NCI-H1048 (cell line): ENCODE measurements at regions not wholly inside any gene's neighbourhood (a gene's known extent, or its start where the extent isn't known, plus 50 kb on each side); places are given as distances from the start of the nearest gene placed in this dataset.

Source experiments
- DNase-seq: peaks from one replicate; lab custom pipeline; 2025; lab: John Stamatoyannopoulos, UW

DNA sequence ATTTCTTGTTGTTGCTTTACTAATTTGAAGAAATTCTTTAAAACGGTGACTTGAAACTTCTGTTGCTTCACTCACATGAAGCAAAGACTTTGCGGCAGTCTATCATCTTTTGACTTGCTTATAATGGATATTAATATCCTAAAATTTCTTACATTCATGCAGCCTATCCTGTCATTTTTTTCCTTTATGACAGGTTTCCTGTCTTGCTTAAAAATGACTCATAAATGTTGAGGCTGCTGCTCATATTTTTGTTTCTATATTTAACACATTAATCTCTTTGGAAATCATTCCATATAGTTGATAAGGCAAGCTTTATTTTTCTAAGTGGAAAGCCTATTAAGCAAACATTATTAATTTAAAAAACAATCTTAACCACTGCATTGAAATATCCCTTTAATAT is 176.6 kb upstream of the GALNTL6 start:
- DNase-seq = no peak

DNA sequence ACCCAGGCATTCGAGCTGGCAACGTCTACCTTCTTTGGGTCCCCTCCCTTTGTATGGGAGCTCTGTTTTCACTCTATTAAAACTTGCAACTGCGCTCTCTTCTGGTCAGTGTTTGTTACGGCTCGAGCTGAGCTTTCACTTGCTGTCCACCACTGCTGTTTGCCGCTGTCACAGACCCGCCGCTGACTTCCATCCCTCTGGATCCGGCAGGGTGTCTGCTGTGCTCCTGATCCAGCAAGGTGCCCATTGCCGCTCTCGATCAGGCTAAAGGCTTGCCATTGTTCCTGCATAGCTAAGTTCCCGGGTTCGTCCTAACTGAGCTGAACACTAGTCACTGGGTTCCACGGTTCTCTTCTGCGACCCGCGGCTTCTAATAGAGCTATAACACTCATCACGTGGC is 183.5 kb upstream of the GALNTL6 start:
- DNase-seq = no peak

DNA sequence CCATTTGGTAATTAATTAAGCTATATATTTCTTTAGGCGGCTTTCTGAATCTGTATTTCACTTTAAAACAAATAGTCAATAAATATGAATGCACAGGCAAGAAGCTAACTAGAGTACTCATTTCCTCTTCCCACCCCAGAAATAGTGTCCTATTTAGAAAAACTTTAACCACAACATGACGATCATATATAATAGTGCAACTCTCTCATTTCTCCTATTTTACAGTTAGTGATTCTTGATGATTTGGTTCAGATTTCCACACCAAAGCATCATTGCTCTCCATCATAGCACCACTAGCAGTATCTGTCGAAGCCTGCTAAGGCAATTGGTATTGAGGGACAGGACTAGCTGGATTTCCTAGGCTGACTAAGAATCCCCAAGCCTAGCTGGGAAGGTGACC is 184.0 kb upstream of the GALNTL6 start:
- DNase-seq = no peak

DNA sequence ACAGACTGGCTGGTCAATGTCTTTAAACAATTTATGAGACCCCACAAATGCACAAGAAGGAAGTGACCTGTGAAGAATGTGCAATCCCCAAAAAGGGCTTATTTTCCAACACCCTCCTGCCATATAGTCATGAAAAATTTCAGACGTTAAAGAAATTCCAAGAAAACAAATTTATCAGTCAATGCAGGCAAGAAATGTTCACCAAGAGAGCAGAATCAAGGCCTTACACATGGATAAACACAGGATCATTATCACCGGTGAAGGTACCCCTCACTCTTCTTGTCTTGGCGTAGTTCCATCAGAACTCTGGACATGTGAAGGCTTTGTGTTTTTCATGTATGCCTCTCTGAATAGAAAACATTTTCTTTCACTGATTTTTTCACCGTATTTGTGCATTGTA is 186.7 kb upstream of the GALNTL6 start:
- no peak for DNase-seq

DNA sequence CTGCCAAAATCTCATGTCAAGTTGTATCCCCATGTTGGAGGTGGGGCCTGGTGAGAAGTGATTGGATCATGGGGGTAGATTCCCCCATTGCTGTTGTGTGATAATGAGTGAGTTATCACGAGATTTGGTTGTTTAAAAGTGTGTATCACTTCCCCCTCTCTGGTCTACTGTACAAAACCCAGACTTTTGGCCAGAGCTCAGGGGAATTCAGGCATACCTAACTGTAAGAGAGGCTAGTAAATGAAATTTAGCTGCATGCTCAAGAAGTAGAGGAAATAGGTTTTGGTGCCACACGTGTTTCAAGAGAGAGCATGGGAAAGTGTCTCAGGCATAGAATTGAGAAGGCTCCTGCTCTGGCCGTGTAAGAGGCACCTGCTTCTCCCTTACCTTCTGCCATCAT is 190.5 kb upstream of the GALNTL6 start:
- no peak for DNase-seq

DNA sequence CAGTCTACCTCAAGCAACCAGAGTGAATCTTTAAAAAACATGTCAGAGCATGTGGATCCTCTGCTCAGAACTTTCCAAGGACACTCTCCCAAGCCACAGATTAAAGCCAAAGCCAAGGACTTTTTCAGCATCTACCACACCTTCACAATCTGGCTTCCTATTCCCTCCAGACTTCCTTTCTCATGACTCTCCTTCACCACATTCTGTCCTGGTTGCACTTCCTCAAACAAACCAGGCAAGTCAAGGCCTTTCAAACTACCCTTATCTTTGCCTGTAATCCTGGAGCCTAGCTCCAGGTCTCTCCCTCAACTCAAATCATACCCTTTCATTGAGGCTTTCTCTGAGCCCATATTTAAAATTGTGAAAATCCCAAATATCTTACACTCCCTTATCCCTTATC is 191.6 kb upstream of the GALNTL6 start:
- DNase-seq = no peak

DNA sequence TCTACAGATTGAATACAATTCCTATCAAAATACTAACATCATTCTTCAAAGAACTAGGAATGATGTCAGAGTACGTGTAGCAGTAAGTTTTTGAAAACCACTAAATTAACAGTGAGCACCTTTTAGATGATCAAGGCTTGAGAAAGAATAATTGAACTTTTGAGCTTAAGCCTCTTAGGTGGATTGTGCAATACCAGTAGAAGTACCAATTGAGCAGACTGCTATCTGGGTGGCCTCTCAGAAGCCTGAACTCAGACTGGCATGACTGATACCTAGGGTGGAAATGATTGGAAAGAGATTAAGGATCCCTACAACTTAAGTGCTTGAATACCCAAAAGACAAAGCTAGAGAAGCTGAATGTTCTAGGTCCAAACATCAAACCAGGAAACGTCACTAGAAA is 200.3 kb upstream of the GALNTL6 start:
- DNase-seq = no peak

DNA sequence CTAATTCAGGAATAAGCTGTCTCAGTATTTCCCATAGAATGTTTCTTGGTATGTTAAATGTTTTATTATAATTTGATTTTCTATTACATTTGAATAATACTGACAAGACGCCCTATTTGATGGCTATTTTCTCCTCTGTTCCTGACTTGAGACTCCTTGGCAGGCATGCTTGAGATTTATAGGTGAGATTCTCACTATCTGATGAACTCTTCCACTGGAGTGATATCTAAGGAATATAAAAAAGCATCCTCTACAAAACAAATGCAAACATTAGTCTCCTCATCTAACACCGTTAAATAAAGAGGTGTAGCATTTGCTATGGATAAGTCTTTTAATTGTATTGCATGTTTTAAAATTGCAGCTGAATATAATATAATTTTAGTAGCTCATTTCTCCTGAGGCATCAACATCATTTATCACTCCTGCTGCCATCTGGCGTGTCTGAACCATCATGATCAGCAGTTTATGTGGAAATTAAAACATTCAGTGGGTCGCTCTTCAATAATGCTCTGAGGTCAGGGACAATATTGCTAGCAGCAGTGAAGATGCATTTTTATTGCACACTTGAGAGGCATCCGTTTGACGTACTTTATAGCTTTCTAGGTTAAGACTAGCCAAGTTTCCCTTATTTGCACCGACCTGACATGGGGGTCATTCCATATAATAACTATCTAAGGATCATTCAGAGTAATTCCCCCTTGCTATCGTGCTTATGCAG is 210.4 kb upstream of the GALNTL6 start:
- no peak for DNase-seq

DNA sequence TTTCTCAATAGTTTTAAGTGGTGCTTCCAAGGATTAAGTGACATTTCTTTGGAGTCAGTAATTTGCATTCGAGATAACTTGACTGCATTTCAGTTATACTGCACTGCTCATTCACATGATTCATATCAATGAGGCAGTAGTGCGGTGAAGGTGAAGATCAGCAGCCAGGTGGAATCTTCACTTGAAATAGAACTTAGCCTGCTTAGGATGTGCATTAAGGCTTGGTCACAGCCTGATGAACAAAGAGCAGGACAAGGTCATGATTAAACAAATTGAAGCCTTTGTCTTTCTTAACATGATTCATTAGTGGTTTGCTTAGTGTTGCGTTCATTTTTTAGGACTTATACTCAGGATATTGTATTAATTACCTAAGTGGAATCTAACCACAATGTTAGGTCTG is 212.1 kb upstream of the GALNTL6 start:
- no peak for DNase-seq

DNA sequence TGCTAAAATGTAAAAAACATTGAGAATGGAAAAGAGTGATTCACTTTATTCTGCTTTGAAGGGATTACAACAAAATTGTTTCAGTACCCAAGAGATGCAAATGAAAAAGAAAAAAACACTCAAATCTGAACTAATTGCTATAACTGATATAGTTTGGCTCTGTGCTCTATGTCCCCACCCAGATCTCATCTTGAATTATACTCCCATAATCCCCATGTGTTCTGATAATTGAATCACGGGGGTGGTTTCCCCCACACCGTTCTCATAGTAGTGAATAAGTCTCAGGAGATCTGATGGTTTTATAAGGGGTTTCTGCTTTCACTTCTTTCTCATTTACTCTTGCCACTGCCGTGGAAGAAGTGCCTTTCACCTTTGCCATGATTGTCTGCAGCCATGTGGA is 213.6 kb upstream of the GALNTL6 start:
- no peak for DNase-seq

DNA sequence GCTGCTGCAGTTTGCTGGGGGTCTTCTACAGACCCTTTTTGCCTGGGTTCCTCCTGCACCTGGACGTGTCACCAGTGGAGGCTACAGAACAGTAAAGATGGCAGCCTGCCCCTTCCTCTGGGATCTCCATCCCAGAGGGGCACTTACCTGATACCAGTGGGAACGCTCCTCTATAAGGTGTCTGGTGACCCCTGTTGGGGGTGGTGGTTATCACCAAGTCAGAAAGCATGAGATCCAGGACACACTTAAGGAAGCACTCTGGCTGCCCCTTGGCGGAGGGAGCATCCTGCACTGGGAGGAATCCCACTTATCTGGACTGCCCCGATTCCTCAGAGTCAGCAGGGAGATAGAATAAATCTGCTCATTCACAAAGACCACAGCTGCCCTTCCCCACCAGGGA is 218.9 kb upstream of the GALNTL6 start:
- DNase-seq = no peak

DNA sequence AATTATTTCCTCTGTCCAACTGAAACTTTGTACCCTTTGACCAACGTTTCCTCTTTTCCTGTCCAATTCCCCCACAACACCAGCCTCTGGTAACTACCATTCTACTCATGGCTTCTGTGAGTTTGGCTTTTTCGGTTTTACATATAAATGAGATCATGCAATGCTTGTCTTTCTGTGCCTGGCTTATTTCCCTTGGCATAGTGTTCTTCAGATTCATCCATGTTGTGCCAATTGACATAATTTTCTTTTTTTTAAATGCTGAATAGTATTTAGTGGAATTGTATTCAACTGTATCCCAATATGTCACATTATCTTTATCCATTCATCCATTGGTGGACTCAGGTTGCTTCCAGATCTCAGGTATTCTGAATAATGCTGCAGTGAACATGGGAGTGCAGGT is 222.5 kb upstream of the GALNTL6 start:
- DNase-seq = no peak

DNA sequence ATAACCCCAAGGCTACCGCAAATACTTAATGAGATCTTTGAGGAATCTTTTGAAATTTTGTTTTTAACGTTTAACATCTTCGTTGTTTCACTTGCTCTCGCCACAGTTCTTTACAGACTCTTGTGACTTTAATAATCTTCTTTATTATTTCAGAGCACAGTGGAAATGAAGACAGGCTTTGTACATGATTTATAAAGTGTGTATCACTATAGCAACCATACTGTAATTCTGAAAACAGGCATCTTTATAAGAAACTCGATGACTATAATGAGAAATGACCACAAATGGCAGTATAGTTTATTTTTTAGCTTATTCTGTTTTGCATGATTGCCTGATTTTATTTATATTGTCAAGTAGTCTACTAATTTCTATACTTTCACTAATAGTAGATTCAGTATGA is 224.4 kb upstream of the GALNTL6 start:
- no peak for DNase-seq

DNA sequence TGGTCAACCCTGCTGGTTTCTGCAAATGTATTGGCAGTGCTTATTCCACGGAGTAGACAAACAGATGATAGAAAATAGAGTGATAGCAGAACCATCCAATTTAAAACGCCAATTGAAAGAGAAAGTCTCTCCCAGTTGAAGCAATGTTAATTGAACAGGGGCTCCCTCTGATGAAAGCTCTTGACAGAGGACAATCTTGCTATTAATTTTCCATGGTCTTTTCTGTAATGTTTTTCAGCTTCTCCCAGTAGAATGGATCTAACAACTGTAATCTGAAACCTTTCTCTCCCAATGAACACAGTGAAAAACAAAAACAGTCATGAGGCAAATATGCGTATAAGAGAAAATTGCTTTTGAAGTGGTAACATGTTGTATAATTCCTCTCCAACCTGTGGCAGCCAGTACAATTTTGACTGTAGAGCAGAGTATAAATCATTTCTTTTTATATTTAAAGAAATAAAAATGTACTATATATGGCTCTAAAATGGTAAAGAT is 225.1 kb upstream of the GALNTL6 start:
- DNase-seq = no peak

DNA sequence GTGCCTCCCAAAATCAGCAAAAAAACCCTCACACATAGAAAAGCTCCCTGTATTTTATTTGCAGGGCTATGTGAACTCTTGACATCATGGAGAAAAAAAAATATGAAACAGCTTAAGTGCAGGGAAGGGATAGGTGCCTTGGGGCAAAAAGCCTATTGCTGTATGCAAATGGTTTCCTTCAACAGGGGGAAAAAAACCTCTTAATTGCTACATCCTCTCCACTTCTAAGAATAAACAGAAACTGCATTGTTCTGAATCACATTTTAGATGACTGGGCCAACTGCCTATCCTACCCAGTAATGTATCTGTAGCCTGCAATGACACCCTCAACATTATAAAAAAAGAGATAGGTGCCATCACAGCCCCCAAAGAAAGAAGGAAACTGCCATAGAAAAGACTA is 229.4 kb upstream of the GALNTL6 start:
- no peak for DNase-seq

DNA sequence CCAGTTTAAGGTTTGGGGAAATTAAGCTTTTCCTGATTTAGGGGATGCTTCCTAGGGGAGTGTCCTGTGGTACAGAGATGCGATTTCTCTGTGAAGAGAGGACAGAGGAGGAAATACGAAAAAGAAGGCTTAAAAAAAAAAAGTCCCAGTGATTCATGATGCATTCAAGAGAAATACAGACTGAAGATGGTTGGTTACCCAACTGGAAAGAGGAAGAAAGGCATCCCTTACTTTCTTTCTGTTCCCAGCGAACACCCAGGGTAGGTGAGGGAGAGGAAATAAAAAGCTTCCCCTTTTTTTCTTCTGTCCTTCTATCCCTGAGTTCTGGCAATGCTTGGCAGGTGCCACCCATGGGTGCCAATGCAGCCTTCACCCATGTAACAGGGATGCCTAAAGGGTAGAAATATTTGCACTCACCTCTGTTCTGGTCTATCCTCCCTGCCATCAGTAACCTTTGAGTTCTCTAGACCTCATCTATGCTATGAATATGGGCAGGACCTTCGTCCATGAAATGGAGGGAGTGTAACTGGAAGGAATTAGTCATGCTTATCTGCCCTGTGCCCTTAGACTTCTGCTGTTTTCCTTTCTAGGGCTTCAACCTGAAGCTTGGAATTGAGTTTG is 230.1 kb upstream of the GALNTL6 start:
- no peak for DNase-seq

DNA sequence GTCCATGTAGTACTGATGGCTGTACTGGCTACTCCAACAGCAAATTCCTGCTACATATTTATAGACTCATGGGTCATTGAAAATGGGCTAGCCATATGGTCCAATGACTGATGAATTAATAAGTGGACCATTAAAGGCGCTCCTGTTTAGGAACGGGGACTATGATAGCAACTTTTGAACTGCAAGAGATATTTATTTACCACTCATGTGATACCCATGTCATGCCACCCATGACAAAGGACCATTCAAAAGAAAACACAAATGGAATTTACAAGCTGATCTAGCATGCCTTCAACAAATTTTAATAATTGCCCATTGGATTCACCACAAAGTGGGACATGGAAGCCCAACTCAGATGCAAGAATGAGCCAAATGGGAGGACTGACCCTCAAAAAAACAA is 240.0 kb upstream of the GALNTL6 start:
- DNase-seq = no peak

DNA sequence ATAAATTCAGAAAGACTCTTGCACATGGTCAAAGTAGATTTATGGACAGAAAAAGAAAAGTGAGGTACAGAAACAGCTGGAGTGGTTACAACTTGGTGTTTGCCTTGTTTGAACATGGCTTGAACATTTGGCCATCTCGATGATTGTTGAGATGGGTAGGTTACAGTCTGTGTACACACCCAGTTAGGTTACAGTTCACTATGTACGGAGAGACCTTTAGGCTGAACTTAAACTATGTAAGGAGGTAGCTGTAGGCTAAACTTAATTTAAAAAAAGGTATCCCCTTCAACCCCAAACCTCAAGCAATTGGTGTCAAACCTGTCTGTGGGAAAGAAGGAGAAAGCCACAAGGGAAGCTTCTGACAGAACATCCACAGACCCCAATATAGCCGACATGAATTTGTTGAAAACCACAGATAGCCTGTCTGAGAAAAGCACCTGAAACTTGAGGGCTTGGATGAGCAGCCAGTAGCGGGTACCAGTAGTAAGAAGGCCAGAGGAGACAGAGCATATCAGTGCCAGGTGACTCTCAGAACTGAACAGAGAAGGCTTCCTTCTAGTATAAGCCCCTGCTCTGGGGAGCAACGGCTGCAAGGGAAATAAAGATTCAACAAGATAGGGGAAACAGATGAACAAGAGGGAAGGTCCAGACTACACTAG is 247.9 kb upstream of the GALNTL6 start:
- DNase-seq = no peak

DNA sequence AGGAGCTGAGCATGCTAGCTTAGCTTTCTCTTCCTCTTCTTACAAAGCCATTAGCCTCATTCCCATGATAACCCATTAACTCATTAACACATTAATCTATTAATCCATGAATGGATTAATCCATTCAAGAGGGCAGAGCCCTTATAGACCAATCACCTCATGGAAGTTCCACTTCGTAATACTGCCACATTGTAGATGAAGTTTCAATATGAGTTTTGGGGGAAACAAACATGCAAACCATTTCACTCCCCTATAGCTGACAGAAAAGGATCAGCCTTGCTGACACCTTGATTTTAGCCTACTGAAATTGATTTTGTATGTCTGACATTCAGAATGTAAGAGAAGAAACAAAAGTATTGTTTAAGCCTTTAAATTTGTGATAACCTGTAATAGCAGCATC is 251.8 kb upstream of the GALNTL6 start:
- DNase-seq = no peak

DNA sequence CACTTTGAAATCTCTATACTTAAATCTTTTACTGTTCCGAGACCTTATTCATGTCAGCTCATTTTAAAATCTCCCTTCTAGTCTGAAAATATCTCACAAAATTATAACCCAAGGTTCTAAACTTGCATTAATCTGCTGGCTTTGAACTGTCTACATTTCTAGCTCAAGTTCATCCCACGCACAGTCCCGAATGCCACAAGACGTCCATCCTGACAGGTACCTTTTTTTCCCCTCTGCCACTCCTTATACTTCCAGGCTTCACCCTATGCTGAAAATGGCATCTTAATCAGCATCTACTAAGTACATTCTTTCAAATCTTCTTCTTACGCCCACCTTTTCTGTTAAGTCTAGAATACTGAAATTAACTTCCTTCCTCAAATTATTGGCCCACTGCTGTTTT is 259.2 kb upstream of the GALNTL6 start:
- no peak for DNase-seq

DNA sequence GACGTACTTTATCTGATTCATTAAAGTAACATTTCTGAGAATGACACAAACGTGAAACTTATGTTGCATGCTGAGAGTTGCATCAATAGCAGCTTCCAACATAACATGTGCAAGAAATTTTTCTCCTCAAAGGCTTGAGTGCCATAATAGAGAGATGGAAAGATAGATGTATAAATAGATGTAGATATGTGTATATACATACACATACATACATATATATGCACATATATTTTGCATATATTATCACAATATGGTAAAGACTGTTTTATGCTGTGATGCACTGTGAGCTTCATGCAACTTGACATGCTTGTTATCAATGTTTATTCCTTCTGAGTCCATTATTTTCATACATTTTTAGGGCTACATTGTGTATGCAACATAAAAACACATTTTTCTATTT is 270.6 kb upstream of the GALNTL6 start:
- no peak for DNase-seq

DNA sequence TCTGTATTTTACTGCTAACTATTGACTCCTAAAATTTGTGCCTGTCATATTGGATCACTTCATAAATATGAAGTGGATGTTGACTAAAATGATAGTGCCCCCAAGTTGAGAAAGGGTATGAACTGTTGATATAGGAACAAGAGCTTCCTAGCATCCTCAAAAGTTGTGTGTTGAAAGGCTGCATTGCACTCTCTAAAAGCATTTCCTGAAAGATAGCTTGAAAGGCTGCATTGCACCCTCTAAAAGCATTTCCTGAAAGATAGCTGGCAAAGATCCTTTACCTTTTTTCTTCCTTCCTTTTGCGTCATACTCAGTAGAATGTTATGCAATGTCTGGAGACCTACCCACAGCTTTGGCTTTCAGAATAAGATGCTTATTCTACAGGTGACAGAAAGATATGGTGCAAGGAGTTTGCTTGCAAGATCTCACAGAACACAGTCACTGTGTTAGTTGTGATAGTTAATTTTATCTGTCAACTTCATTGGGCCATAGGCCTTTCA is 274.6 kb upstream of the GALNTL6 start:
- DNase-seq = no peak

DNA sequence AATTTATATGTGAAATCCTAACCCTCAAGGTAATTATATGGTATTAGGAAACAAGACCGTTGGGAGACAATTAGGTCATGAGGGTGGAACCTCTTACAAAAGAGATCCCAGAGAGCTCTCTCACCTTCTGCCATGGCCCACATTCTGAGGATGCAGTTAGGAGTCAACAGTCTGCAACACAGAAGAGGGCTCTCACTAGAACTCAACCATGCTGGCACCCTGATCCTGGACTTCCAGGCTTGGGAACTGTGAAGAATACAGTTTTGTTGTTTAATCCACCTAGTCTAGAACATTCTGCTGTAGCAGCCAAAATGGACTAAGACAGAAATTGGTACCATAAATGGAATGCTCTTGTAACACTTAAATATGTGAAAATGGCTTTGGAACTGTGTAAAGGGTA is 278.8 kb upstream of the GALNTL6 start:
- no peak for DNase-seq
